ENCODE measurements at regions not wholly inside any gene's neighbourhood (a gene's known extent, or its start where the extent isn't known, plus 50 kb on each side); places are given as distances from the start of the nearest gene placed in this dataset.

GRCh38 chr3:163391407-163392181 is 1686.7 kb downstream of the SI start:
- 92 to 100% methylated on average over 2 of the region's 3 CpGs for WGBS, 2 donors (ENCODE audit: low coverage in 1 of 2)
- no peak for ATAC-seq
- TF ChIP-seq POLR2A (IDR thresholded peaks at IDR 0.05): no peak
- TF ChIP-seq POLR2AphosphoS5 (IDR thresholded peaks at IDR 0.05): no peak
- no peak for TF ChIP-seq EP300 (IDR thresholded peaks at IDR 0.05)
- TF ChIP-seq, protein P1, sequence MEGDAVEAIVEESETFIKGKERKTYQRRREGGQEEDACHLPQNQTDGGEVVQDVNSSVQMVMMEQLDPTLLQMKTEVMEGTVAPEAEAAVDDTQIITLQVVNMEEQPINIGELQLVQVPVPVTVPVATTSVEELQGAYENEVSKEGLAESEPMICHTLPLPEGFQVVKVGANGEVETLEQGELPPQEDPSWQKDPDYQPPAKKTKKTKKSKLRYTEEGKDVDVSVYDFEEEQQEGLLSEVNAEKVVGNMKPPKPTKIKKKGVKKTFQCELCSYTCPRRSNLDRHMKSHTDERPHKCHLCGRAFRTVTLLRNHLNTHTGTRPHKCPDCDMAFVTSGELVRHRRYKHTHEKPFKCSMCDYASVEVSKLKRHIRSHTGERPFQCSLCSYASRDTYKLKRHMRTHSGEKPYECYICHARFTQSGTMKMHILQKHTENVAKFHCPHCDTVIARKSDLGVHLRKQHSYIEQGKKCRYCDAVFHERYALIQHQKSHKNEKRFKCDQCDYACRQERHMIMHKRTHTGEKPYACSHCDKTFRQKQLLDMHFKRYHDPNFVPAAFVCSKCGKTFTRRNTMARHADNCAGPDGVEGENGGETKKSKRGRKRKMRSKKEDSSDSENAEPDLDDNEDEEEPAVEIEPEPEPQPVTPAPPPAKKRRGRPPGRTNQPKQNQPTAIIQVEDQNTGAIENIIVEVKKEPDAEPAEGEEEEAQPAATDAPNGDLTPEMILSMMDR (IDR thresholded peaks at IDR 0.05): no peak
- H3K27ac ChIP-seq: no peak overlapping the region
- no peaks in the 10 kb centered on the region for H3K4me1 ChIP-seq
- no peak overlapping the region for H3K4me3 ChIP-seq
- no peaks in the 10 kb centered on the region for H3K27me3 ChIP-seq
- H3K9me3 ChIP-seq: no peaks in the 10 kb centered on the region
- no peaks in the 10 kb centered on the region for H3K36me3 ChIP-seq

DNA sequence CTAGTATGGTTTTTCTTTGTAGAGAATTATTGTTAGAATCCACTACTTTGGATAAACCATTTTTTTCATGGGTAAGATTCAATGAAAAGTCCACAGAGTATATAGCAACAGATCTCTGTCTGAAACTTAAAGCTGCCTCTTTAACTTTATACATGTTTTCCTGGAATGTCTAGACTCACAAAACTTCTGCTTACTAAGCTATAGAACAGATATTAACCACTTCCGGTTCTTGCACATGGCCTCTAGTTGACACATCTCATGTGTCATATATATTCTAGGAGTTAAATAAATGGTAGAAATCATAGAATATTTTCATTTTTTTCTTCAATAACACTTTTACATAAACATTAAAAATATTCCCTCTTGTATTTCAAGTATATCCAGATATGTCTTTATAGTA is 1693.9 kb downstream of the SI start:
- ATAC-seq: no peak
- Histone ChIP-seq H3K27me3 (no peaks in the 10 kb centered on the region), H3K4me1 (no peaks in the 10 kb centered on the region), H3K27ac (no peak overlapping the region), H3K9me3 (no peaks in the 10 kb centered on the region), H3K36me3 (no peaks in the 10 kb centered on the region), H3K4me3 (no peak overlapping the region)
- TF ChIP-seq, protein P1 (IDR thresholded peaks at IDR 0.05): no peak
- TF ChIP-seq POLR2A (IDR thresholded peaks at IDR 0.05): no peak
- TF ChIP-seq POLR2AphosphoS5 (IDR thresholded peaks at IDR 0.05): no peak
- no peak for TF ChIP-seq EP300 (IDR thresholded peaks at IDR 0.05)
- 95 to 100% methylated on average over 1 of the region's 1 CpG for WGBS, 2 donors (ENCODE audit: low coverage in 1 of 2)

- 40 to 46% methylated on average over 2 of the region's 2 CpGs for WGBS, 2 donors (ENCODE audit: low coverage in 1 of 2)
- Histone ChIP-seq H3K4me3 (no peak overlapping the region), H3K27ac (no peak overlapping the region), H3K9me3 (no peaks in the 10 kb centered on the region), H3K4me1 (no peaks in the 10 kb centered on the region), H3K27me3 (no peaks in the 10 kb centered on the region), H3K36me3 (no peaks in the 10 kb centered on the region)
- TF ChIP-seq, protein P1 (IDR thresholded peaks at IDR 0.05): no peak
- TF ChIP-seq POLR2A (IDR thresholded peaks at IDR 0.05): no peak
- TF ChIP-seq POLR2AphosphoS5 (IDR thresholded peaks at IDR 0.05): no peak
- TF ChIP-seq EP300 (IDR thresholded peaks at IDR 0.05): no peak
- no peak for ATAC-seq
These were observed 1696.1 kb downstream of the SI start for GRCh38 chr3:163382183-163382582.

DNA sequence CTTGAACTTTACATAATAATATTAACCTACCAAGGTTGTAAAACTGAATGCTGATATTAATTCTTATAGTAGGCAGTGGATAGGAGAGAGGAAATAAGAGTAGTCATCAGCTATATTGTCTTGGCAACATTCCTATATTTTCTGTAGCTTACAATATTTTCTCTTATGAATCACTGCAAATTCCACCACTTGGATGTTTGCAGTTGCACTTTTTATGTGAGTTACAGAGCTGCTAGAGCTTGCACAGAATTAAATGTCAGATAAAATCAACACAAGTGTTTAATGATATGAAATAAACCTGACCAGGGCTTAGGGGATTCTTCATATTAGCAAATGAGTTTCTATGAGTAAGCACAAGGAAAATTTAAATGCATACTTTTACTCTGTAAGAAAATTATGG is 1710.1 kb downstream of the SI start:
- Histone ChIP-seq H3K9me3 (no peaks in the 10 kb centered on the region), H3K27ac (no peak overlapping the region), H3K4me3 (no peak overlapping the region), H3K27me3 (no peaks in the 10 kb centered on the region), H3K36me3 (no peaks in the 10 kb centered on the region), H3K4me1 (no peaks in the 10 kb centered on the region)
- ATAC-seq: no peak
- no peak for TF ChIP-seq EP300 (IDR thresholded peaks at IDR 0.05)
- TF ChIP-seq, protein P1 (IDR thresholded peaks at IDR 0.05): no peak
- no peak for TF ChIP-seq POLR2AphosphoS5 (IDR thresholded peaks at IDR 0.05)
- no peak for TF ChIP-seq POLR2A (IDR thresholded peaks at IDR 0.05)

DNA sequence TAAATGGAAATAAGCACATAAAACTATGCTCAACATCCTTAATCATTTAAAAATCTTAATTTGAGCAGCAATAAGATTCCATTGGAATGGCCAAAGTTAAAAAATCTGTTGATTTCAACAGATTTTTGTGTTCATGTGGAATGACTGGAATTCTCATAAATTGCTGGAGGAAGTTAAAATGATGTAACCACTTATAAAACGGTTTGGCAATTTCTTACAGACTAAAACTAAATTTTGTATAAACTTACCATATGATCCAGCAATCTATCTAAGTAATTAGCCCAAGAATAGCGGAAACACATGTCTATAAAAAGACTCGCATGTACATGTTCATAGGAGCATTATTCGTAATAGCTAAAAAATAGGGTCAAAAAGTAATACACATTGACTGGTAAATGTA is 1713.6 kb downstream of the SI start:
- no peak overlapping the region for H3K4me3 ChIP-seq
- H3K27ac ChIP-seq: no peak overlapping the region
- TF ChIP-seq POLR2AphosphoS5 (IDR thresholded peaks at IDR 0.05): no peak
- TF ChIP-seq EP300 (IDR thresholded peaks at IDR 0.05): no peak
- no peaks in the 10 kb centered on the region for H3K9me3 ChIP-seq
- no peak for ATAC-seq
- WGBS, 2 donors (ENCODE audit: low coverage in 1 of 2): 74 to 79% methylated on average over 4 of the region's 4 CpGs
- no peaks in the 10 kb centered on the region for H3K4me1 ChIP-seq
- no peaks in the 10 kb centered on the region for H3K27me3 ChIP-seq
- H3K36me3 ChIP-seq: no peaks in the 10 kb centered on the region

Measured in gastroesophageal sphincter (tissue), 4 donors.